Cardiac muscle cell (in vitro differentiated cells and primary cell): ENCODE measurements at regions not wholly inside any gene's neighbourhood (a gene's known extent, or its start where the extent isn't known, plus 50 kb on each side); places are given as distances from the start of the nearest gene placed in this dataset.
A peak's percentile ranks its signal among the peaks of the same experiment; 100 is the strongest.

Source experiments
- DNase-seq, 2 donors: peaks; one replicate each; pipeline versions ENCODE4 v3.0.0 to v3.0.0-alpha.2; 2010 to 2017; ENCODE audit warnings: low read depth in 1 of 2, low spot score in 1 of 2
- H3K27ac ChIP-seq: fragments of 200-600 bp; sonication (generic); 2 replicates; pipeline ENCODE4 v1.5.1; 2016
- H3K27me3 ChIP-seq: fragments of 200-600 bp; sonication (generic); 2 replicates; pipeline ENCODE4 v1.6.0; 2016; ENCODE audit warnings: control low read depth
- H3K36me3 ChIP-seq: fragments of 200-600 bp; sonication (generic); 2 replicates; pipeline ENCODE4 v1.5.1; 2016; ENCODE audit warnings: control low read depth
- H3K4me1 ChIP-seq: fragments of 200-600 bp; sonication (generic); 2 replicates; pipeline ENCODE4 v1.8.1; 2017; ENCODE audit warnings: low read depth, mild to moderate bottlenecking, mixed run types
- H3K4me3 ChIP-seq: fragments of 200-600 bp; sonication (generic); 2 replicates; pipeline ENCODE4 v1.5.1; 2016; ENCODE audit warnings: mild to moderate bottlenecking
- H3K9me3 ChIP-seq: fragments of 200-600 bp; sonication (generic); 2 replicates; pipeline ENCODE4 v1.5.1; 2017; ENCODE audit warnings: low read depth, mild to moderate bottlenecking, control low read depth
- TF ChIP-seq, protein P1 (sequence below): IDR thresholded peaks from 2 replicates; pipeline ENCODE4 v1.5.1; 2012; ENCODE audit warnings: low read depth, mild to moderate bottlenecking, low read length

DNA sequence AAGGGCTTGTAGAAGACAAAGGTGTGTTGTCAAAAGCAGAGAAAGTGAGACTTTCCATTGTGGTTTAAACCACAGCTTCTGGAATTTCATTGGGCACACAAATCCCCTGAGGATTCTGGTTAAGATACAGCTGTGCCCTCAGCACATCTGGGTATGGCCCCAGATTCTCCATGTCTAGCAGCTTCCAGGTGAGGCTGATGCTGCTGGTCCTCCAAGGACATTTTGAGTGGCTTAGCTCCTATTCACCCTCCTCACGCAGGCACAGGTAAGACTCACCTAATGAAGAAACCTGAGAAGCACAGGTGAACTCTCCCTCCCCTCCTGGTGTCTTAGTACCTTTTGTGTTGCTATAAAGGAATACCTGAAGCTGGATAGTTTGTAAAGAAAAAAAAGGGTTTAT is 88.9 kb upstream of the IGLL5 start:
- Histone ChIP-seq H3K36me3 (no peaks in the 10 kb centered on the region), H3K4me1 (no peaks in the 10 kb centered on the region), H3K9me3 (no peaks in the 10 kb centered on the region), H3K4me3 (no peak overlapping the region), H3K27me3 (no peaks in the 10 kb centered on the region), H3K27ac (no peak overlapping the region)
- TF ChIP-seq, protein P1, sequence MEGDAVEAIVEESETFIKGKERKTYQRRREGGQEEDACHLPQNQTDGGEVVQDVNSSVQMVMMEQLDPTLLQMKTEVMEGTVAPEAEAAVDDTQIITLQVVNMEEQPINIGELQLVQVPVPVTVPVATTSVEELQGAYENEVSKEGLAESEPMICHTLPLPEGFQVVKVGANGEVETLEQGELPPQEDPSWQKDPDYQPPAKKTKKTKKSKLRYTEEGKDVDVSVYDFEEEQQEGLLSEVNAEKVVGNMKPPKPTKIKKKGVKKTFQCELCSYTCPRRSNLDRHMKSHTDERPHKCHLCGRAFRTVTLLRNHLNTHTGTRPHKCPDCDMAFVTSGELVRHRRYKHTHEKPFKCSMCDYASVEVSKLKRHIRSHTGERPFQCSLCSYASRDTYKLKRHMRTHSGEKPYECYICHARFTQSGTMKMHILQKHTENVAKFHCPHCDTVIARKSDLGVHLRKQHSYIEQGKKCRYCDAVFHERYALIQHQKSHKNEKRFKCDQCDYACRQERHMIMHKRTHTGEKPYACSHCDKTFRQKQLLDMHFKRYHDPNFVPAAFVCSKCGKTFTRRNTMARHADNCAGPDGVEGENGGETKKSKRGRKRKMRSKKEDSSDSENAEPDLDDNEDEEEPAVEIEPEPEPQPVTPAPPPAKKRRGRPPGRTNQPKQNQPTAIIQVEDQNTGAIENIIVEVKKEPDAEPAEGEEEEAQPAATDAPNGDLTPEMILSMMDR = no peak
- DNase-seq = no peak

DNA sequence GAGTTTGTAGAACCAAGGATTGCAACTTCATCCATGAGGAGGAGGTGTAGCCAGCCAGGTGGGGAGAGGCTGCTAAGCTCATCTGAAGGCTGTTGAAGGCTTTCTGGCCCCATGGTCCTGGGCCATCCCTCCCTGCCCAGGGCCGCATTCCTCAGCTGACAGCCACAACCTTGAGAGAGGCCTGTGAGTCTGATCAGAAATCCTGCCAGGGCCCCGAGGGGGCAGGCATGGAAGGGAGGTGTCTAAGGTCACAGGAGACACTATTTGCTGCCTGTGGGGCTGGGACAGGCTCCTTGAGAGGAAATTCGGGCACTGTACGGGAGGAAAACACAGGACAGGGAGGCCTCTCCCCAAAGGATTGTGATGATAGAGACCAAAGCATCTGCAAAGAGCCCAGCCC is 88.1 kb upstream of the IGLL5 start:
- Histone ChIP-seq H3K27ac (no peak overlapping the region), H3K36me3 (no peaks in the 10 kb centered on the region), H3K27me3 (no peaks in the 10 kb centered on the region), H3K4me1 (no peaks in the 10 kb centered on the region), H3K4me3 (no peak overlapping the region), H3K9me3 (no peaks in the 10 kb centered on the region)
- TF ChIP-seq, protein P1 = no peak
- no peak for DNase-seq

DNA sequence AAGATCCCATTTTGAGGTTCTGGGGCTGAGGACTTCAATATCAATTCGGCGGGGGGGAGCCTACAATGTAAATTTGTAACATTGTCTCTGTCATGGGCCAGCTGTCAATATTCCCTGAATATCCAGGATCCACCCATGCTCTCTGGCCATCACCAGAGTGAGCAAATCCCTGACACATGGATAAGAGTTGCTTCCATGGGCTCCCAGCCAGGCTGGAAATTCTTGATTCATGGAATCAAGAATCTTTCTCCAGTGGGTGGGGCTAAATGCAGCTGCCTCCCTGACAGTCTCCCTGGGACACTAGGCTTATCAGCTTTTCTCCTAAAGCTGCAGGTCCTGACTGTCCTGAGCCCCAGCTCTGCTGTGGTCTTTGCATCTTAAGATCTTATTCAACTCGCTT is 86.9 kb upstream of the IGLL5 start:
- no peak overlapping the region for H3K4me3 ChIP-seq
- no peak overlapping the region for H3K27ac ChIP-seq
- H3K9me3 ChIP-seq = no peaks in the 10 kb centered on the region
- DNase-seq = peak in 1 of 2 donors; percentile 10
- no peaks in the 10 kb centered on the region for H3K4me1 ChIP-seq
- H3K27me3 ChIP-seq = no peaks in the 10 kb centered on the region
- no peaks in the 10 kb centered on the region for H3K36me3 ChIP-seq
- TF ChIP-seq, protein P1 = no peak

DNA sequence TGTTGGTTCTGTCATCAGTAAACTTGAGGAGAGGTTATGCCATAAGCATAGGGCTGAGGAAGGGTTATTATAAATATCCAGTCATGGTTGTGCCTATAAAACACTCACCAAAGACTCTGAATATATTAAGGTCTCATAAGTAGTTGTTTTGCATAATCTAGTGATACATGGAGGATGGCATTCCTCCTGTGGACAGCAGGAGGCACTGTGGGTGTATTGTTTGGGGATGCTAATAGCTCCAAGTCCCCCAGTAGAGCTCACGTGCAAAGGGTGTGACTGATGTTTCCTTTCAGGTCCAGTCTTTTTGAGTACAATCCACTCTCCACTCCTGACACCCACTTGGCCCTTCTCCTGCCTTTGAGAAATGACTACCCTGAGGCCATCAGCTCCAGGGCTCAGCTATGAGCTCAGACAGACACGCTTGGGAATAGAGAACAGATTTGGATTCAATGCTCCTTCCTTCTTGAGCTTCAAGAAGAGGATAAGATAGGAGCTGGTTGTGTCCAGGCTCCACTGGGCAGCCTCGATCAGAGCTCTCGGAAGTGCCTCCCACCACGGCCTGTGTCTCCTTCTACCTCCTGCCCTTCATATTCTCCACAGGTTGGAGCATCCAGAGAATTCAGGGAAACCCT is 85.2 kb upstream of the IGLL5 start:
- peaks cover 3% of the 10 kb centered on the region for H3K9me3 ChIP-seq
- no peaks in the 10 kb centered on the region for H3K27me3 ChIP-seq
- TF ChIP-seq, protein P1 = peak; percentile 17
- H3K4me1 ChIP-seq = no peaks in the 10 kb centered on the region
- H3K27ac ChIP-seq = no peak overlapping the region
- H3K4me3 ChIP-seq = no peak overlapping the region
- H3K36me3 ChIP-seq = no peaks in the 10 kb centered on the region
- peak in 1 of 2 donors; percentile 3 for DNase-seq

DNA sequence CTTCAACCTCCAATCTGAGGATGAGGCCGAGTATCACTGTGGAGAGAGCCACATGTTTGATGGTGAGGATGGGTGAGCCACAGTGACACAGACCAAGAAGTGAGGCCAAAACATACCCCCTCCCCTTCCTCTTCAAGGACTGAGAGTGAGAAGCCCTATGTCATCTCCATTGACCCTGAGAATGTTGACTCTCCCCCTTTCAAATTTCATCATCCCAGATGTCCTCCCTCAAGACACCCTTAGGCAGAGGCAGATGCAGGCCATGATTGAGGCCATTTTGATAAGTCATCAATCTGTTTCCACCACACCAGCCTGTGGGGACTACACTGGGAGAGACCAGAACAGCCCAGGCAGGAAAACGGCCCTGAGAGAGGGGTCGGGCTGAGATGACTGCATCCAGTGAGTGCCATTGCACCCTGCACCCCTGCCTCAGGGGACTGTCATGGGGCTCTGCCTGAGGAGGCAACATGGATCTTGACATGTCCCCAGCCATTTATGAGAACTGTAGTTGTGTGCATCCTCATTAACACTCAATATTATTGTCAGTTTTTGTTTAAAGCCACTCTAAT is 84.2 kb upstream of the IGLL5 start:
- H3K4me3 ChIP-seq = no peak overlapping the region
- DNase-seq = no peak
- TF ChIP-seq, protein P1 = no peak
- H3K36me3 ChIP-seq = no peaks in the 10 kb centered on the region
- H3K27ac ChIP-seq = no peak overlapping the region
- no peaks in the 10 kb centered on the region for H3K4me1 ChIP-seq
- peaks cover 3% of the 10 kb centered on the region for H3K9me3 ChIP-seq
- H3K27me3 ChIP-seq = no peaks in the 10 kb centered on the region
